HEK293 (cell line): ENCODE measurements at regions not wholly inside any gene's neighbourhood (a gene's known extent, or its start where the extent isn't known, plus 50 kb on each side); places are given as distances from the start of the nearest gene placed in this dataset.

ENCODE experiments used
- CTCF ChIP-seq: fragments of 450-650 bp; formaldehyde crosslinking; IDR thresholded peaks from 2 replicates; pipeline ENCODE4 v1.5.1; 2016; ENCODE audit warnings: missing biosample characterization, missing genetic modification characterization
- HOXA7 ChIP-seq: sonication (generic); formaldehyde crosslinking; IDR thresholded peaks from 2 replicates; pipeline ENCODE4 v1.8.1; 2022; ENCODE audit warnings: missing genetic modification reagents, borderline replicate concordance
- KLF17 ChIP-seq: fragments of 450-650 bp; formaldehyde crosslinking; IDR thresholded peaks from 2 replicates; pipeline ENCODE4 v1.5.1; 2016; ENCODE audit warnings: missing biosample characterization, missing genetic modification characterization
- ZNF133 ChIP-seq: fragments of 450-650 bp; formaldehyde crosslinking; IDR thresholded peaks from 2 replicates; pipeline ENCODE4 v1.5.1; 2016; ENCODE audit warnings: missing biosample characterization, missing genetic modification characterization
- ZNF302 ChIP-seq: fragments of 450-650 bp; formaldehyde crosslinking; IDR thresholded peaks from 2 replicates; pipeline ENCODE4 v1.5.1; 2016; ENCODE audit warnings: missing biosample characterization, missing genetic modification characterization, low read depth
- ZNF354C ChIP-seq: fragments of 450-650 bp; formaldehyde crosslinking; IDR thresholded peaks from 2 replicates; pipeline ENCODE4 v1.5.1; 2016; ENCODE audit warnings: missing biosample characterization, missing genetic modification characterization, low read depth, borderline replicate concordance
- ZNF510 ChIP-seq: fragments of 450-650 bp; formaldehyde crosslinking; IDR thresholded peaks from 2 replicates; pipeline ENCODE4 v1.5.1; 2018; ENCODE audit warnings: mild to moderate bottlenecking, missing genetic modification characterization, missing biosample characterization; ENCODE audit not compliant: insufficient replicate concordance
- ZNF677 ChIP-seq: fragments of 450-650 bp; IDR thresholded peaks from 2 replicates; pipeline ENCODE4 v1.5.0; 2018; ENCODE audit warnings: missing biosample characterization, mild to moderate bottlenecking, missing genetic modification characterization, moderate library complexity
- ZNF785 ChIP-seq: fragments of 450-650 bp; formaldehyde crosslinking; IDR thresholded peaks from 2 replicates; pipeline ENCODE4 v1.5.1; 2016; ENCODE audit warnings: missing biosample characterization, missing genetic modification characterization
- TF ChIP-seq, protein P1 (sequence below): fragments of 450-650 bp; formaldehyde crosslinking; IDR thresholded peaks from 2 replicates; pipeline ENCODE4 v1.5.1; 2016; ENCODE audit warnings: missing biosample characterization, missing genetic modification characterization
- TF ChIP-seq, protein P2 (sequence below): fragments of 450-650 bp; formaldehyde crosslinking; IDR thresholded peaks from 2 replicates; pipeline ENCODE4 v1.5.1; 2016; ENCODE audit warnings: missing biosample characterization, missing genetic modification characterization
- TF ChIP-seq, protein P3 (sequence below): fragments of 450-650 bp; formaldehyde crosslinking; IDR thresholded peaks from 2 replicates; pipeline ENCODE4 v1.5.1; 2016; ENCODE audit warnings: missing biosample characterization, missing genetic modification characterization, low read depth

- TF ChIP-seq CTCF (tag by site-specific recombination): no peak
- TF ChIP-seq, protein P1, sequence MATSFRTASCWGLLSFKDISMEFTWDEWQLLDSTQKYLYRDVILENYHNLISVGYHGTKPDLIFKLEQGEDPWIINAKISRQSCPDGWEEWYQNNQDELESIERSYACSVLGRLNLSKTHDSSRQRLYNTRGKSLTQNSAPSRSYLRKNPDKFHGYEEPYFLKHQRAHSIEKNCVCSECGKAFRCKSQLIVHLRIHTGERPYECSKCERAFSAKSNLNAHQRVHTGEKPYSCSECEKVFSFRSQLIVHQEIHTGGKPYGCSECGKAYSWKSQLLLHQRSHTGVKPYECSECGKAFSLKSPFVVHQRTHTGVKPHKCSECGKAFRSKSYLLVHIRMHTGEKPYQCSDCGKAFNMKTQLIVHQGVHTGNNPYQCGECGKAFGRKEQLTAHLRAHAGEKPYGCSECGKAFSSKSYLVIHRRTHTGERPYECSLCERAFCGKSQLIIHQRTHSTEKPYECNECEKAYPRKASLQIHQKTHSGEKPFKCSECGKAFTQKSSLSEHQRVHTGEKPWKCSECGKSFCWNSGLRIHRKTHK (tag by site-specific recombination): no peak
- no peak for TF ChIP-seq ZNF510 (tag by site-specific recombination)
- TF ChIP-seq ZNF302 (tag by site-specific recombination): no peak
- TF ChIP-seq, protein P2, sequence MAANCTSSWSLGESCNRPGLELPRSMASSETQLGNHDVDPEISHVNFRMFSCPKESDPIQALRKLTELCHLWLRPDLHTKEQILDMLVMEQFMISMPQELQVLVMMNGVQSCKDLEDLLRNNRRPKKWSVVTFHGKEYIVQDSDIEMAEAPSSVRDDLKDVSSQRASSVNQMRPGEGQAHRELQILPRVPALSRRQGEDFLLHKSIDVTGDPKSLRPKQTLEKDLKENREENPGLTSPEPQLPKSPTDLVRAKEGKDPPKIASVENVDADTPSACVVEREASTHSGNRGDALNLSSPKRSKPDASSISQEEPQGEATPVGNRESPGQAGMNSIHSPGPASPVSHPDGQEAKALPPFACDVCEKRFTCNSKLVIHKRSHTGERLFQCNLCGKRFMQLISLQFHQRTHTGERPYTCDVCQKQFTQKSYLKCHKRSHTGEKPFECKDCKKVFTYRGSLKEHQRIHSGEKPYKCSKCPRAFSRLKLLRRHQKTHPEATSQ (tag by site-specific recombination): no peak
- TF ChIP-seq, protein P3, sequence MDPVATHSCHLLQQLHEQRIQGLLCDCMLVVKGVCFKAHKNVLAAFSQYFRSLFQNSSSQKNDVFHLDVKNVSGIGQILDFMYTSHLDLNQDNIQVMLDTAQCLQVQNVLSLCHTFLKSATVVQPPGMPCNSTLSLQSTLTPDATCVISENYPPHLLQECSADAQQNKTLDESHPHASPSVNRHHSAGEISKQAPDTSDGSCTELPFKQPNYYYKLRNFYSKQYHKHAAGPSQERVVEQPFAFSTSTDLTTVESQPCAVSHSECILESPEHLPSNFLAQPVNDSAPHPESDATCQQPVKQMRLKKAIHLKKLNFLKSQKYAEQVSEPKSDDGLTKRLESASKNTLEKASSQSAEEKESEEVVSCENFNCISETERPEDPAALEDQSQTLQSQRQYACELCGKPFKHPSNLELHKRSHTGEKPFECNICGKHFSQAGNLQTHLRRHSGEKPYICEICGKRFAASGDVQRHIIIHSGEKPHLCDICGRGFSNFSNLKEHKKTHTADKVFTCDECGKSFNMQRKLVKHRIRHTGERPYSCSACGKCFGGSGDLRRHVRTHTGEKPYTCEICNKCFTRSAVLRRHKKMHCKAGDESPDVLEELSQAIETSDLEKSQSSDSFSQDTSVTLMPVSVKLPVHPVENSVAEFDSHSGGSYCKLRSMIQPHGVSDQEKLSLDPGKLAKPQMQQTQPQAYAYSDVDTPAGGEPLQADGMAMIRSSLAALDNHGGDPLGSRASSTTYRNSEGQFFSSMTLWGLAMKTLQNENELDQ (tag by site-specific recombination): no peak
- no peak for TF ChIP-seq ZNF785 (tag by site-specific recombination)
- no peak for TF ChIP-seq HOXA7 (CRISPR knock-in tag)
- TF ChIP-seq KLF17: no peak
- TF ChIP-seq ZNF677 (tag by site-specific recombination): no peak
- TF ChIP-seq ZNF354C (tag by site-specific recombination): no peak
- no peak for TF ChIP-seq ZNF133 (tag by site-specific recombination)
Measured at GRCh38 chr11:121927097-121927785, 188.8 kb downstream of the BLID start.
